GM18870 (cell line): ENCODE measurements at regions not wholly inside any gene's neighbourhood (a gene's known extent, or its start where the extent isn't known, plus 50 kb on each side); places are given as distances from the start of the nearest gene placed in this dataset.
"Not testable (repeated sequence)": the region's sequence is repeated elsewhere in the genome, so short reads cannot be mapped to it uniquely, and the experiment has no call there.

Source experiments
- ATAC-seq: cut with Tn5 transposase; IDR thresholded peaks from one replicate; pipeline ENCODE4 v1.9.1; 2021; ENCODE audit warnings: moderate library complexity; ENCODE audit not compliant: unreplicated experiment

GRCh38 chr5:116785106-116785505 lies 210.5 kb upstream of the SEMA6A start:
- ATAC-seq = no peak

- ATAC-seq = no peak
Measured at GRCh38 chr5:116779846-116780245, 205.2 kb upstream of the SEMA6A start.

GRCh38 chr5:116778651-116779280 lies 204.1 kb upstream of the SEMA6A start:
- ATAC-seq = no peak

- no peak for ATAC-seq
Measured at GRCh38 chr5:116778032-116778431, 203.4 kb upstream of the SEMA6A start.

GRCh38 chr5:116773926-116774325 lies 199.3 kb upstream of the SEMA6A start:
- no peak for ATAC-seq

- no peak for ATAC-seq
Measured at GRCh38 chr5:116772806-116773205, 198.2 kb upstream of the SEMA6A start.

GRCh38 chr5:116772152-116772501 lies 197.5 kb upstream of the SEMA6A start:
- ATAC-seq = no peak

- no peak for ATAC-seq
Measured at GRCh38 chr5:116771466-116772151, 197.0 kb upstream of the SEMA6A start.

- ATAC-seq = not testable (repeated sequence)
Measured at GRCh38 chr5:116769953-116770352, 195.3 kb upstream of the SEMA6A start.

- no peak for ATAC-seq
Measured at GRCh38 chr5:116769470-116769869, 194.8 kb upstream of the SEMA6A start.

- peak; percentile 71 for ATAC-seq
Measured at GRCh38 chr5:116766470-116766947, 191.9 kb upstream of the SEMA6A start.

- ATAC-seq = no peak
Measured at GRCh38 chr5:116765441-116765840, 190.8 kb upstream of the SEMA6A start.

GRCh38 chr5:116764941-116765340 lies 190.3 kb upstream of the SEMA6A start:
- ATAC-seq = no peak

GRCh38 chr5:116763987-116764866 lies 189.6 kb upstream of the SEMA6A start:
- ATAC-seq = peak; percentile 74

- no peak for ATAC-seq
Measured at GRCh38 chr5:116759860-116760640, 185.4 kb upstream of the SEMA6A start.

GRCh38 chr5:116757326-116757725 lies 182.7 kb upstream of the SEMA6A start:
- no peak for ATAC-seq

GRCh38 chr5:116756531-116756930 lies 181.9 kb upstream of the SEMA6A start:
- no peak for ATAC-seq

- ATAC-seq = no peak
Measured at GRCh38 chr5:116754556-116754955, 179.9 kb upstream of the SEMA6A start.

- no peak for ATAC-seq
Measured at GRCh38 chr5:116751684-116752083, 177.1 kb upstream of the SEMA6A start.

GRCh38 chr5:116750631-116751580 lies 176.3 kb upstream of the SEMA6A start:
- ATAC-seq = no peak
